ENCODE measurements at regions not wholly inside any gene's neighbourhood (a gene's known extent, or its start where the extent isn't known, plus 50 kb on each side); places are given as distances from the start of the nearest gene placed in this dataset.
"Not testable (repeated sequence)": the region's sequence is repeated elsewhere in the genome, so short reads cannot be mapped to it uniquely, and the experiment has no call there.

DNA sequence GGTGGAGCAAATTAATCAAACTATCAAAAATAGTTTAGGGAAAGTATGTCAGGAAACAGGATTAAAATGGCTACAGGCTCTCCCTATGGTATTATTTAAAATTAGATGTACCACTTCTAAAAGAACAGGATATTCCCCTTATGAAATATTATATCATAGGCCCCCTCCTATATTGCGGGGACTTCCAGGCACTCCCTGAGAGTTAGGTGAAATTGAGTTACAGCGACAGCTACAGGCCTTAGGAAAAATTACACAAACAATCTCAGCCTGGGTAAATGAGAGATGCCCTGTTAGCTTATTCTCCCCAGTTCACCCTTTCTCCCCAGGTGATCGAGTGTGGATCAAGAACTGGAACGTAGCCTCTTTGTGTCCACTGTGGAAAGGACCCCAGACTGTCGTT lies 86.7 kb upstream of the DEFB108B start:
- TF ChIP-seq, protein P1, sequence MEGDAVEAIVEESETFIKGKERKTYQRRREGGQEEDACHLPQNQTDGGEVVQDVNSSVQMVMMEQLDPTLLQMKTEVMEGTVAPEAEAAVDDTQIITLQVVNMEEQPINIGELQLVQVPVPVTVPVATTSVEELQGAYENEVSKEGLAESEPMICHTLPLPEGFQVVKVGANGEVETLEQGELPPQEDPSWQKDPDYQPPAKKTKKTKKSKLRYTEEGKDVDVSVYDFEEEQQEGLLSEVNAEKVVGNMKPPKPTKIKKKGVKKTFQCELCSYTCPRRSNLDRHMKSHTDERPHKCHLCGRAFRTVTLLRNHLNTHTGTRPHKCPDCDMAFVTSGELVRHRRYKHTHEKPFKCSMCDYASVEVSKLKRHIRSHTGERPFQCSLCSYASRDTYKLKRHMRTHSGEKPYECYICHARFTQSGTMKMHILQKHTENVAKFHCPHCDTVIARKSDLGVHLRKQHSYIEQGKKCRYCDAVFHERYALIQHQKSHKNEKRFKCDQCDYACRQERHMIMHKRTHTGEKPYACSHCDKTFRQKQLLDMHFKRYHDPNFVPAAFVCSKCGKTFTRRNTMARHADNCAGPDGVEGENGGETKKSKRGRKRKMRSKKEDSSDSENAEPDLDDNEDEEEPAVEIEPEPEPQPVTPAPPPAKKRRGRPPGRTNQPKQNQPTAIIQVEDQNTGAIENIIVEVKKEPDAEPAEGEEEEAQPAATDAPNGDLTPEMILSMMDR (conservative IDR thresholded peaks at IDR 0.05): peak; percentile 17
- H3K27ac ChIP-seq (ENCODE audit: low read depth, low read length); H3K4me3 Mint-ChIP-seq; H3K36me3 ChIP-seq (ENCODE audit: control insufficient read depth, insufficient read depth, low read length); H3K27me3 ChIP-seq (ENCODE audit: control insufficient read depth, insufficient read depth, low read length, poor library complexity, severe bottlenecking); H3K27me3 Mint-ChIP-seq (ENCODE audit: insufficient read depth); H3K4me1 ChIP-seq (ENCODE audit: control insufficient read depth, insufficient read depth, low read length); H3K9ac ChIP-seq (ENCODE audit: extremely low read depth, low read length, poor library complexity, severe bottlenecking); H3K9me3 ChIP-seq (ENCODE audit: control insufficient read depth, low read length); H3K27ac Mint-ChIP-seq; H3K4me3 ChIP-seq (ENCODE audit: low read length); H3K36me3 Mint-ChIP-seq (ENCODE audit: low read depth); DNase-seq: not testable (repeated sequence)
- 69% methylated on average over 3 of the region's 5 CpGs; no CpG with 5 or more reads in 1 of the 2 experiments for WGBS, 2 experiments (ENCODE audit: insufficient coverage in 1 of 2, insufficient read length in 1 of 2)
- Mint-ChIP-seq H3K9me3 (peaks cover 15% of the 10 kb centered on the region), H3K4me1 (peaks cover 26% of the 10 kb centered on the region)

DNA sequence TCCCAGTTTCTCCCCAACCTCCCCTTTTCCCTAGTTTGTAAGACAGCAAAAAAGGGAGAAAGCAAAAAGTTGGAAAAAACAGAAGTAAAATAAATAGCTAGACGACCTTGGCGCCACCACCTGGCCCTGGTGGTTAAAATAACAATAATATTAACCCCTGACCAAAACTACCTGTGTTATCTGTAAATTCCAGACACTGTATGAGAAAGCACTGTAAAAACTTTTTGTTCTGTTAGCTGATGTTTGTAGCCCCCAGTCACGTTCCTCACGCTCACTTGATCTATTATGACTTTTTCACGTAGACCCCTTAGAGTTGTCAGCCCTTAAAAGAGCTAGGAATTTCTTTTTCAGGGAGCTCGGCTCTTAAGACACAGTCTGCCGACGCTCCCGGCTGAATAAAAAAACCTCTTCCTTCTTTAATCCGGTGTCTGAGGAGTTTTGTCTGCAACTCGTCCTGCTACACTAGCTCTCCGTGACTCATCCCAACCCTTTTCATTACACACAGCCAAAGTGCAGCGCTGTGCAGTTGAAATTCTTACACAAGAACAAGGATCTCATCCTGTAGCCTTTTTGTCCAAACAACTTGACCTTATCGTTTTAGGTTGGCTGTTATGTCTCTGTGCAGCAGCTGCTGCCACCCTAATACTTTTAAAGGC lies 83.9 kb upstream of the DEFB108B start:
- not testable (repeated sequence) for H3K4me1 ChIP-seq (ENCODE audit: control insufficient read depth, insufficient read depth, low read length); DNase-seq; H3K36me3 ChIP-seq (ENCODE audit: control insufficient read depth, insufficient read depth, low read length); H3K36me3 Mint-ChIP-seq (ENCODE audit: low read depth); H3K27ac ChIP-seq (ENCODE audit: low read depth, low read length); H3K27me3 ChIP-seq (ENCODE audit: control insufficient read depth, insufficient read depth, low read length, poor library complexity, severe bottlenecking); H3K9me3 ChIP-seq (ENCODE audit: control insufficient read depth, low read length); H3K27me3 Mint-ChIP-seq (ENCODE audit: insufficient read depth); H3K9ac ChIP-seq (ENCODE audit: extremely low read depth, low read length, poor library complexity, severe bottlenecking); H3K4me3 ChIP-seq (ENCODE audit: low read length); H3K9me3 Mint-ChIP-seq; H3K4me3 Mint-ChIP-seq
- 56 to 68% methylated on average over 5 to 13 of the region's 14 CpGs for whole genome bisulfite sequencing, 2 experiments (ENCODE audit: insufficient coverage in 1 of 2, insufficient read length in 1 of 2)
- H3K27ac Mint-ChIP-seq: peak overlapping the region; percentile 64
- peaks cover 49% of the 10 kb centered on the region for H3K4me1 Mint-ChIP-seq
- TF ChIP-seq, protein P1 (conservative IDR thresholded peaks at IDR 0.05): peak; percentile 49

DNA sequence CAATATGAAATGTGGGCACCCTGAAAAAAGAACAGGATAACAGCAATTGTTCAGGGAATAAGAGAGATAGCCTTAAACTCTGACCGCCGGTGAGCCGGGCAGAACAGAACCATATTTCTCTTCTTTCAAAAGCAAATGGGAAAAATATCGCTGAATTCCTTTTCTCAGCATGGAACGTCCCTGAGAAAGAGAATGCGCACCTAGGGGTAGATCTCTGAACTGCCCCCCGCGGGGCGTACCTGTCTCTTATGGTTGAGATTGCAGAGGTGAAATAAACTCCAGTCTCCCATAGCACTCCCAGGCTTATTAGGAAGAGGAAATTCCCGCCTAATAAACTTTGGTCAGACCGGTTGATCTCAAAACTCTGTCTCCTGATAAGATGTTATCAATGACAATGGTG lies 82.1 kb upstream of the DEFB108B start:
- peak overlapping the region; percentile 50 for H3K27ac Mint-ChIP-seq
- H3K4me1 Mint-ChIP-seq: peaks cover 49% of the 10 kb centered on the region
- not testable (repeated sequence) for H3K4me3 ChIP-seq (ENCODE audit: low read length); H3K27me3 ChIP-seq (ENCODE audit: control insufficient read depth, insufficient read depth, low read length, poor library complexity, severe bottlenecking); H3K9me3 ChIP-seq (ENCODE audit: control insufficient read depth, low read length); H3K36me3 Mint-ChIP-seq (ENCODE audit: low read depth); H3K9ac ChIP-seq (ENCODE audit: extremely low read depth, low read length, poor library complexity, severe bottlenecking); H3K9me3 Mint-ChIP-seq; H3K27me3 Mint-ChIP-seq (ENCODE audit: insufficient read depth); H3K4me1 ChIP-seq (ENCODE audit: control insufficient read depth, insufficient read depth, low read length); H3K36me3 ChIP-seq (ENCODE audit: control insufficient read depth, insufficient read depth, low read length); H3K27ac ChIP-seq (ENCODE audit: low read depth, low read length)
- H3K4me3 Mint-ChIP-seq: peak overlapping the region; percentile 9
- DNase-seq: peak; percentile 77
- WGBS, 2 experiments (ENCODE audit: insufficient coverage in 1 of 2, insufficient read length in 1 of 2): 37% methylated on average over 9 of the region's 11 CpGs; no CpG with 5 or more reads in 1 of the 2 experiments
- TF ChIP-seq, protein P1 (conservative IDR thresholded peaks at IDR 0.05): peak; percentile 66

DNA sequence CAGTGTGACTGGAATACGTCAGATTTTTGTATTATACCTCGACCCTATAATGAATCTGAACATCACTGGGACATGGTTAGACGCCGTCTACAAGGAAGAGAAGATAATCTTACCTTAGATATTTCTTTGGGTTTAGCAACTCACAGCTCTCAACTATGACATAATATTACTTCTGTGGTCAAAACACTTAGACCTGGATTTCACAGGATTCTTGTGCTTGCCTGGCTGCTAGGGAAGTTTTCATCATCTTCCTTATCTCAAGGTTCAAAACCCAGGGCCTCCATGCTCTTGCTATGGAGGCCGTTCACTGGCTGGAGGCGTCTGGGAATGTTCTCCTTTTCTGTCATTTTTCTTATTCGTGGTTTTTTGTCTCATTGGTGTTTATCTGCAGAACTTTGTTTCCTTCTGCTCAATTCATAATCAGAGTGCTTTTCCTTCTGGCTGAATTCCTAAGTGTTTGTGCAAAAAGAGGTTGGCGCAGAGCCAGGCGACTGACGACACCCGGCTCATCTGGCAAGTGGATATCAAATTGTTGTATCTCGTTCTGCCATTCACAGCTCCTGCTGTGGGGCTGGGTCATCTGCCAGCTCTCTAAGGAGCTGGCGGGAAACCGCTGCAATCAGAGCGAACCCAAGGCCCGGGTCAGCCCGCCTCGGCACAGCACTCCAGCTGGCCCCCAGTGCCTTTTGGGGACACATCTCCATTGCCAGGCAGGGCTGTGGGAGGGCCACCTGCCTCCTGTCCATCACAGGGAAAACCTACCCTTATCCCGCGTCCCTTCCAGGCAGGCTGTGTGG lies 68.1 kb upstream of the DEFB108B start:
- not testable (repeated sequence) for H3K9ac ChIP-seq (ENCODE audit: extremely low read depth, low read length, poor library complexity, severe bottlenecking); H3K9me3 ChIP-seq (ENCODE audit: control insufficient read depth, low read length); H3K27me3 ChIP-seq (ENCODE audit: control insufficient read depth, insufficient read depth, low read length, poor library complexity, severe bottlenecking); H3K4me1 ChIP-seq (ENCODE audit: control insufficient read depth, insufficient read depth, low read length); H3K27ac ChIP-seq (ENCODE audit: low read depth, low read length); H3K4me3 ChIP-seq (ENCODE audit: low read length); DNase-seq; H3K4me1 Mint-ChIP-seq; H3K27ac Mint-ChIP-seq; H3K36me3 Mint-ChIP-seq (ENCODE audit: low read depth); H3K27me3 Mint-ChIP-seq (ENCODE audit: insufficient read depth); H3K4me3 Mint-ChIP-seq; H3K9me3 Mint-ChIP-seq; H3K36me3 ChIP-seq (ENCODE audit: control insufficient read depth, insufficient read depth, low read length)
- 89 to 91% methylated on average over 7 to 20 of the region's 20 CpGs for WGBS, 2 experiments (ENCODE audit: insufficient coverage in 1 of 2, insufficient read length in 1 of 2)

DNA sequence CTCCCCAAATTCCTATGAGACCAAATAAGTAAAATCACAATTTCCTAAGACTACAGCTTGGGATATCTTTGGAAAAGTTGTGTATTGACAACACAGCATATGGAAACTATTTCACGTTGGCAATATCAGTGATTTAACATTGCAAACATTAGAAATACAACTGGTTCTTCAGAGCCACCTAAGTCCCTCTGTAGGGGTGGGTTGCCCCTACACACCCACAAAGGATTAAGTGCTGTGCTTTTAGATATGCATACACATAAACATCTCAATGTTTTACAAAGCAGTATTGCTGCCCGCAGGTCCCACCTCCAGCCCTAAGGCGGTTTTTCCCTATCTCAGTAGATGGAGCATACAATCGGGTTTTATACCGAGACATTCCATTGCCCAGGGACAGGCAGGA lies 66.0 kb upstream of the DEFB108B start:
- H3K4me1 Mint-ChIP-seq; DNase-seq; H3K27ac ChIP-seq (ENCODE audit: low read depth, low read length); H3K27me3 ChIP-seq (ENCODE audit: control insufficient read depth, insufficient read depth, low read length, poor library complexity, severe bottlenecking); H3K4me1 ChIP-seq (ENCODE audit: control insufficient read depth, insufficient read depth, low read length); H3K9me3 ChIP-seq (ENCODE audit: control insufficient read depth, low read length); H3K4me3 Mint-ChIP-seq; H3K9me3 Mint-ChIP-seq; H3K27me3 Mint-ChIP-seq (ENCODE audit: insufficient read depth); H3K9ac ChIP-seq (ENCODE audit: extremely low read depth, low read length, poor library complexity, severe bottlenecking); H3K36me3 ChIP-seq (ENCODE audit: control insufficient read depth, insufficient read depth, low read length); H3K27ac Mint-ChIP-seq; H3K36me3 Mint-ChIP-seq (ENCODE audit: low read depth): not testable (repeated sequence)
- peak overlapping the region; percentile 24 for H3K4me3 ChIP-seq (ENCODE audit: low read length)
- 45% methylated on average over 1 of the region's 5 CpGs; no CpG with 5 or more reads in 1 of the 2 experiments for WGBS, 2 experiments (ENCODE audit: insufficient coverage in 1 of 2, insufficient read length in 1 of 2)

Data from endodermal cell (in vitro differentiated cells).